ENCODE measurements at regions not wholly inside any gene's neighbourhood (a gene's known extent, or its start where the extent isn't known, plus 50 kb on each side); places are given as distances from the start of the nearest gene placed in this dataset.

- TF ChIP-seq CTCF (IDR thresholded peaks at IDR 0.05; ENCODE audit: low read depth, low read length, poor library complexity, severe bottlenecking) (no peak), EZH2phosphoT487 (IDR thresholded peaks at IDR 0.05; ENCODE audit: borderline replicate concordance, low read length) (no peak)
These were observed 150.1 kb downstream of the HNRNPD start for GRCh38 chr4:82223715-82224114.

Measured in DOHH2 (cell line).